Ishikawa (cell line): ENCODE measurements at regions not wholly inside any gene's neighbourhood (a gene's known extent, or its start where the extent isn't known, plus 50 kb on each side); places are given as distances from the start of the nearest gene placed in this dataset.

ENCODE experiments used
- CEBPB ChIP-seq: IDR thresholded peaks from 2 replicates; pipeline ENCODE4 v1.6.1; 2012
- CREB1 ChIP-seq: IDR thresholded peaks from 2 replicates; pipeline ENCODE4 v1.6.1; 2012; ENCODE audit warnings: low read depth
- EGR1 ChIP-seq: IDR thresholded peaks from 2 replicates; pipeline ENCODE4 v1.6.1; 2012
- EP300 ChIP-seq: IDR thresholded peaks from 2 replicates; pipeline ENCODE4 v1.6.1; 2012; ENCODE audit warnings: borderline replicate concordance
- FOXM1 ChIP-seq: IDR thresholded peaks from 2 replicates; pipeline ENCODE4 v1.6.1; 2012; ENCODE audit warnings: low read depth, borderline replicate concordance
- NFIC ChIP-seq: IDR thresholded peaks from 2 replicates; pipeline ENCODE4 v1.6.1; 2012
- RAD21 ChIP-seq: IDR thresholded peaks from 2 replicates; pipeline ENCODE4 v1.6.1; 2012; ENCODE audit warnings: low read depth
- REST ChIP-seq: IDR thresholded peaks from 2 replicates; pipeline ENCODE4 v1.6.1; 2012; ENCODE audit warnings: low read depth, mild to moderate bottlenecking
- TAF1 ChIP-seq: IDR thresholded peaks from 2 replicates; pipeline ENCODE4 v1.6.1; 2012; ENCODE audit warnings: low read depth, mild to moderate bottlenecking
- TCF12 ChIP-seq: IDR thresholded peaks from 2 replicates; pipeline ENCODE4 v1.6.1; 2012; ENCODE audit warnings: low read depth
- TEAD4 ChIP-seq: IDR thresholded peaks from 2 replicates; pipeline ENCODE4 v1.6.1; 2012
- USF1 ChIP-seq: IDR thresholded peaks from 2 replicates; pipeline ENCODE4 v1.6.1; 2012
- YY1 ChIP-seq: IDR thresholded peaks from 2 replicates; pipeline ENCODE4 v1.6.1; 2012; ENCODE audit warnings: low read depth
- ZBTB7A ChIP-seq: IDR thresholded peaks from 2 replicates; pipeline ENCODE4 v1.6.1; 2012; ENCODE audit warnings: low read depth
- TF ChIP-seq, protein P1 (sequence below): IDR thresholded peaks from 2 replicates; pipeline ENCODE4 v1.6.1; 2012

GRCh38 chr2:122145856-122146255, 390.4 kb downstream of the TSN start:
- TF ChIP-seq YY1 = no peak
- peak; percentile 54 for TF ChIP-seq RAD21

- TF ChIP-seq TCF12 (no peak), EGR1 (no peak), FOXM1 (no peak)
- TF ChIP-seq, protein P1, sequence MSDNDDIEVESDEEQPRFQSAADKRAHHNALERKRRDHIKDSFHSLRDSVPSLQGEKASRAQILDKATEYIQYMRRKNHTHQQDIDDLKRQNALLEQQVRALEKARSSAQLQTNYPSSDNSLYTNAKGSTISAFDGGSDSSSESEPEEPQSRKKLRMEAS = no peak
Measured at GRCh38 chr2:122148128-122148767, 392.8 kb downstream of the TSN start.

DNA sequence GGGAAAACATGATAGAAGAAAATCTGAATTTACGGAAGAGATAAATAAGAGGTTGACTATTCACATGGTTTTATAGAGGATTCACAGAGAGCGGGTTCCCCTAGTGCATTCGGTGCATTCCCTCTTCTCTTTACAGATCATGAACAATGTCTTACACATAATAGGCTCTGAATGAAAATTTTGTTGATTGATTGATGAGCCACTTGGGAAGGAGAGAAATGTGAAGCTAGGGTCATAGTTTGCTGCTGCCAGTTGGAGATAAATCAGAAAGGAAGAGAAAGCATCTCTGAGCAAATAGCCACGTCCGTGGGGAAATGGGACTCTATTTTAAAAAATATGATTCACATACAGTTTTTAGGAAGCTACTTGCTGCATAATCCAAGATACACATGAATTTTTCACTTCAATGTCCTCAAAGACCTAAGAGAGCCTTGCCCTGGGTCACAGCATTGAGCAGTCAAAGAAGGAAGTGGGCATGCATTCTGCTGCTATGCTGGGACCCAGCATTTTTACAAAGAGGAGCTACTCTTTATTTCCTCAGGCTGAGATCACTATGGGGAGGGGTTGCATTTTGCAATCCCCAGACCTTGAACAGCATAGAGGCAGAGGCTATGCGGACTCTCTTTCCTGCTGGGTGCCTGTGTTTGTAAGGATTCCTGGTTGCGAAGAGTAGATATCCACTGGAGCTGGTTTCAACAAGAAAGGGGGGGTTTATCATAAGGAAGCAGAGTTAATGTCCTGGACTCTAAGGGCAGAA, 395.3 kb downstream of the TSN start:
- no peak for TF ChIP-seq EP300
- TF ChIP-seq, protein P1 = no peak
- TF ChIP-seq TCF12 = no peak
- TF ChIP-seq TAF1 = no peak

GRCh38 chr2:122152571-122152970, 397.1 kb downstream of the TSN start:
- TF ChIP-seq ZBTB7A = no peak
- TF ChIP-seq FOXM1 = no peak
- TF ChIP-seq, protein P1 = no peak
- TF ChIP-seq TAF1 = no peak
- TF ChIP-seq YY1 = no peak
- TF ChIP-seq EP300 = no peak
- TF ChIP-seq RAD21 = no peak
- TF ChIP-seq TEAD4 = no peak
- no peak for TF ChIP-seq USF1
- TF ChIP-seq CREB1 = no peak
- TF ChIP-seq TCF12 = no peak

- no peak for TF ChIP-seq TAF1
- TF ChIP-seq REST = no peak
- TF ChIP-seq USF1 = no peak
- TF ChIP-seq EP300 = no peak
- TF ChIP-seq YY1 = no peak
- TF ChIP-seq EGR1 = no peak
- no peak for TF ChIP-seq TEAD4
- no peak for TF ChIP-seq RAD21
- no peak for TF ChIP-seq TCF12
- TF ChIP-seq NFIC = no peak
- no peak for TF ChIP-seq CEBPB
- TF ChIP-seq FOXM1 = no peak
- no peak for TF ChIP-seq CREB1
- TF ChIP-seq, protein P1 = no peak
- no peak for TF ChIP-seq ZBTB7A
Measured at GRCh38 chr2:122156176-122156890, 400.9 kb downstream of the TSN start.

- no peak for TF ChIP-seq CREB1
- no peak for TF ChIP-seq YY1
- no peak for TF ChIP-seq TEAD4
- TF ChIP-seq, protein P1 = no peak
Measured at GRCh38 chr2:122157158-122157557, 401.7 kb downstream of the TSN start.

GRCh38 chr2:122163617-122164016, 408.2 kb downstream of the TSN start:
- TF ChIP-seq, protein P1 = no peak
- TF ChIP-seq EGR1 (no peak), CREB1 (no peak), RAD21 (no peak), USF1 (no peak), CEBPB (no peak), TCF12 (no peak), EP300 (no peak), YY1 (no peak), ZBTB7A (no peak), NFIC (no peak), FOXM1 (no peak), TEAD4 (no peak)
